GM18502 (cell line): ENCODE measurements at regions not wholly inside any gene's neighbourhood (a gene's known extent, or its start where the extent isn't known, plus 50 kb on each side); places are given as distances from the start of the nearest gene placed in this dataset.
"Not testable (repeated sequence)": the region's sequence is repeated elsewhere in the genome, so short reads cannot be mapped to it uniquely, and the experiment has no call there.

Experiments used
- ATAC-seq: cut with Tn5 transposase; IDR thresholded peaks from one replicate; pipeline ENCODE4 v1.9.1; 2021; ENCODE audit warnings: mild to moderate bottlenecking; ENCODE audit not compliant: unreplicated experiment, poor library complexity

DNA sequence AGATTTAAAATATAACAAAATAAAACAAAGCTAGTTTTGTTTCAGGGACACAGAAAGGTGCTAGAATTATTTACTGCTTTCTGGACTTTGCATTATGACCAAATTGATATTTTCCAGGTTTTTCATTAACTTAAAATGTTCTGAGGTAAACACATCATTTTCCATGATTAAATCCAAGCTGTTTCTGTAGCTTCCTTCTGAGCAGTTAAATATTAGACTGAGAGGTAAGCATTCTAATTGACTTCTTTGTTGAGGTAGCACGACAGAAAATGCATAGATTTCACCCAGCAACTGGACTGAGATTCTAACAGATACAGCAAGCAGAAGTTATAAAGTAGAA is 98.3 kb downstream of the BMP4 start:
- ATAC-seq = no peak

DNA sequence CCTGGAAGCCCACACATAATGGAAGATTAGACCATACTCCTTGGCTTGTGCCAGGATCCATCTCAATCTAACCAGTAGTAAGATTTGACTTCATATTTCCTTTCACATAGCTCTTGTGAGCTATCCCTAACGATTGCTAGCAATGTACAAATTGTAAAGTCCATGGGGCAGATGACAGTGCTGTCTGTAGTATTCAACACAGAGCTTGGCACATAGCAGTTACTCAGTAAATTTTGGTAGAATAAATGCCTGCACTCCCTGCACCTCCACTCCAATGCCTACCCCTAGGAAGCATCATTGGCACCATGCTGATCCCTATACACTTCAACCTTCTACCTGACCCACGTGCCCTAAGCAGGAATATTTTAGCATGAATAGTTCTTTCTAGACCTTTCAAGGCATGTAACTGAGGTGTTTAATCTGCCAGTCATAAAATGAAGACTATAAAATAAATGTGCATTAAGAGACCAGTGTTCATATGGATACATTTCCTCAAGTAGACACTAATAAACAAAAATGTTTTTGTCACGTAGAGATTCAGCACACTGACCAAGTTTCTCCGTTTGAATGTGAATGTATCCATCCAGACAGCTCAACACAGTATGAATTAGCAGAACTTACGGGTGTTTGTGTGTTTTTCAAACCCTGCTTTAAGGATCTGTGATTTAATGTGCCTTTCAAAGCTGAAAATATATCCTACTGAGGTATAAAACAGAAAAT is 98.8 kb downstream of the BMP4 start:
- no peak for ATAC-seq

DNA sequence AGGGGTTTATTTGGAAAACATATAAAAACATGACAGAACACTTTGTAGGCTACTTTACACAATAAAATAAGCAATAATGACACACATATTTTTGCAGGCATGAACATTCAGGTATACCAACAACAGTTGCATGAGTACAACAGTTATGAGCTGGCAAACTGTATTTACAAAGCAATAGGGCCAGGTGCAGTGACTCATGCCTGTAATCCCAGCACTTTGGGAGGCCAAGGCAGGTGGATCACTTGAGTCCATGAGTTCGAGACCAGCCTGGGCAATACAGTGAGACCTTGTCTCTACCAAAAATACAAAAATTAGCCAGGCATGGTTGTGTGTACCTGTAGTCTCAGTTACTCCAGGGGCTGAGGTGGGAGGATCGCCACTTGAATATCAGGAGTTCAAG is 101.1 kb downstream of the BMP4 start:
- no peak for ATAC-seq

DNA sequence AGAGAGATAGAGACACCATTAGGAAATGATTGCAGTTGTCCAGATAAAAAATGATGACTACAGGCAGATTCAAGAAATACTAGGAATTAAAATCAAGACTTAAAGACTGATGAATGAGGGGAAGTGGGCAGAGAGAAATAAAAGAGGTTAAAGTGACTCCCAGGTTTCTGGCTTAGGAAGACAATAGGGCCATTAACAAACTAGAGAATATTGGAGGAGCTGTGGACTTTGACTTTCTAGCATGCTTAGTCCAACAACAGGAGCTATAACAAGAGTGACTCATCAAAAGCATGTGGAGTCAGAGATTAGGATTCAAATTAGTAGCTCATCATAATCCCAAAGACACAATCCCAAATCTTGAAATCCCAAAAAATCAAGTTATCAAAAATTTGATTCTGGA is 101.5 kb downstream of the BMP4 start:
- ATAC-seq = no peak

DNA sequence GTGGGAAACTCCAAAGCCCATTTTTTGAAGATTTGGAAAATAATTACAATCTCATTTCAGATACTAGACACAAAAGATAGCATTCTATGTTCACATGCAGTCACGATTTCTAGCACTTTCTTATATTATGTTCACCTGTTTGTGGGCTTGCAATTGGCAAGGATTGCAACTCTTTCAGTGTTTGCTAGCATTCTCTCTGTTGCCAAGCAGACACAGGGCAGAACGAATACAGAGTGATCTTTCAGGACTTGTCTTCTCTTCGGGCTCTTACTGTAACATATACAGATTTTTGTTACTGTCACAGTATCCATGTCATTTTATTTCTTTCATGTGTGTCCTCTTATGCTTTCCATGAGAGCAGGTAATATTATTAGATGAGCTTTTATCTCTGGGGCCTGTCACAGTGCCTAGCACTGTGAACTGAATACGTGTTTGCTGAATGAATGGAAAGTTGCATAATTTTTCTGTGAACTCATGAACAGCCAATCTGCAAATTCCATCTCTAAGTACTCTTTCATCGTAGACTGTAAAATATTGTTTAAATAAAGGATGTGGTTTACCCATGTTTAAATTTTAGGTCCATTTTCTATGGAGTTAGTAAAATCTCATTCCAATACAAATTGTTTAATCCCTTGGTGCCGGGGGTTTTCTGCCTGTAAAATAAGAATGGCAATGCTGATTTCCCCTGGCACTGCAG is 105.1 kb downstream of the BMP4 start:
- no peak for ATAC-seq

DNA sequence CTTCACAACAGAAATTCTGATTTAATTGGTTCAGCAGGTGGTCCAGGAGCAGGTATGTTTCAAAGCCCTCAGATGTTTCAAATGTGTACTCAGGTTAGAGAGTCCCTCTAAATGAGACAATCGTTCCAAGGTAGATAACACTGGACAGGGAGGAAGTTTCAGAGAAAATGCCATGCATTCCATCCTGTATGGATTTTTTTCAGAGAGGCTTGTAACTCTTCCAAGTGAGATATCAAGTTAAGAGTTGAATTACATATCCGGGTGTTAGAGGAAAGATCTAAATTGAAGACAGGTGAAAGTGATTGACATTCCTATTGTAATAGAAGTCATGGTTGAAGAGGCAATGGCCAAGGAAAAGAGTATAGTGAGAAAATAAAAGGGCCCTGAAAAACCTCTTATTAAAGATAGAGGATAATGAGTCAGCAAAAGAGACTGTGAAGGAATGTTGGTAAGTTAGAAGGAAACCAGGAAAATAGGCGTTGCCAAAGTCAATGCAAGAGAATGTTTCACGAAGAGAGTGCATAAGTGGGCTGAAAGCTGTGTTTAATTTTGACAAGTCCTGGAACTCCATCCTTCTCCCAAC is 105.8 kb downstream of the BMP4 start:
- no peak for ATAC-seq

DNA sequence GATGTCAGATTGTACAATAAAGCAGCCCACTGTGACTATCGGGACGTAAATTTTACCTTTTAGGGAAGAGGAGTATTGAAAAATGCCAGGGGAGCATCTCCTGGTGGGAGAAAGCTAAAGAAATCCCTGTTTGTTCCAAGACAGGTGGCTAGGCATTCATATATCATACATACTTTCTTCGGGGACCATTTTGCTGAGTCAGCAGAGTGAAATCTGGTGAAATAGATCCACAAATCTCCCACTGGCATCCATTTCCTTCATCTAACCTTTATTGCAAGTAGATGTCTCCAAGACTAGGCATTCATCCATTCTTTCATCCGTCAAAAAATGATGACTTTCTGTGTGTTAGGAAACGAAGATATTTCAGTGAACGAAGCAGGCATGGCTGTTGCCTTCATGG is 107.1 kb downstream of the BMP4 start:
- ATAC-seq = no peak

DNA sequence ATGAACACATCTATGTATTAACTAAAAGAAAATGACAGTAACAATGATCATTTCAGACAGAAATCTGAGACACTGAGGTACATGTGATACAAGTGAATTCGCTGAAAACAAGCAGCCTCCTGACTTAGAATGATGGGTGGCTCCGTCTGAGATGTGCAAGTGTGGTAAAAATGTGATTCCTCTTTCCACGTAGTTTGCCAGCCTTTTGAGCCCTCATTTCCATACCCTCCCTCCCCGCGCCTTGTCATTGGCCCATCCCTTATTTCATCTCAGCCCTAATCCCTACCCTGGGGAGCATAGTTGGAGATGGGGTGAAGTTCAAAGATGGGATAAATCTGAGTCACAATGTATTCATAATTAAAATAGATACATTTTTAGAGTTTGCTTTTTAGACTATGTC is 107.8 kb downstream of the BMP4 start:
- no peak for ATAC-seq

DNA sequence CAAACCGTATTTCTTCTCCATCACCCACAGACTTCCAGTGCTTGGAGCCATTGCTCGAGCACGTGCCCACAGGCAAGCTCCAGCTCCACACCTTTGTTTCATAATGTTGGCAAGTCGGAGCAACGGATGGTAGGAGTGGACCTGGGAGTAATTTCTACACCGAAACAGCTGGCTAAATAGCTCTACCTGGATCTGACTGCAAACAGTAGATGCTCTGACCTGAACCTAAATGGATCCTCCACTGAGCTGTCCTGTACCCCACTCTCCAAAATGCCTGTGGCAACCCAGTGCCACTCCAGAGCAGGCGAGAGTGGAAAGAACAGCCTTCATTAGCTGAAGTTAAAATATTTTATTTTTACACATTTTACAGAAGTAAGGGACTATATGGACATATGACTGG is 108.7 kb downstream of the BMP4 start:
- ATAC-seq = no peak

DNA sequence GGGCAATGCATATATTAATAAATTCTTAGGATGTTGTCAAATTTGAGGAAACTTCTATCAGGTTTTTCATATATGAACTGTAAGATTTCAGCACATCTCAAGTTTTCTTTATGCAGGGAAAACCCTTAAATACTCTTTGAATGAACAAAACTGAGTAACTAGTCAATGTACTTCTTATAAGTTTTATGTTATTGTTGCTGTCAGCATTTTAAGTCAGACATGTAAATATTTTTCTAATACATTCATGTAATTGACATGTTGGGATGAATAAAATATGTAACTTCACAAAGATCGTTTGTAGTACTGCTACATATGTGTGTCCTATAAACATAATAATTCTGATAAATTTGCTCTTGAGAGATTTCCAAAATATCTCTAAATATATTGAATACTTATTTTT is 109.6 kb downstream of the BMP4 start:
- no peak for ATAC-seq

DNA sequence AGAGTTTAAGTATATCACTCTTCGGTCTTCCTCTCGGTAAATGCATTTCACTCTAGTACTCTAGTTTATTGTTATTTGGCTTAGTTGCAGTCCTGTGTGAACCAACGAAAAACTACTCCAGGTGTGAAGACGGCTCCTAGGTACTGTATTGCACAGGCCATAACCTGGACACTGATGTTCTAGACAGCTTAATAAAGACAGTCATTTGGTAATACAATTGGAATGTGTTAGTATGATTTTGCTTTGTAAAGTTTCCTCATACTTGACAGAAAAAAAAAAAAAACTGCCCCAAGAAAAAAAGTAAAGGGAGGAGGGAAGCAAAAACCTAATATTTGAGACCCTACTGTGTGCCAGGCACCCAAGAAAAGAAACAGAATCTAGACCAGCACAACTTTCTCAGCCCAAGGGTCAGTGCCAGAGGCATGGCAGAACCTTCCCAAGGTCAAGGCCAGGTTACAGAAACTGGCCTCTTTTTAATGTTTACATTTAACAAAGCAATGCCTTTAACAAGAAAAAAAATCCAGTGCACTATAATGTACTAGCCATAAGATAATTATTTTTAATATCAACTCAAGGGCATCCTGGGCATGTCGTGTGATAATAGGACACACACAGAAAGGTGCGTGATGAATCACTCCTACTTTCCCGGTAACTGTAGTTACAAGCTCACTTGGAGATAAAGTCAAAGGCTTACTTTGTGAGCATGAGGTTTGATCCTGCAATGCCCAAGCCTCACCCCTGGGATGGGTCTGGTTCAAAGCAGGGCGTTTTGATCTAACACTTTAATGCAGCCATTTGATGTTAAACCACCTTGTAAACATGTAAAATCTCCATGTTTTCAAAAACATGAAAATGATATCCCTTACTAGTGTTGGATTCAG is 110.6 kb downstream of the BMP4 start:
- ATAC-seq = no peak

DNA sequence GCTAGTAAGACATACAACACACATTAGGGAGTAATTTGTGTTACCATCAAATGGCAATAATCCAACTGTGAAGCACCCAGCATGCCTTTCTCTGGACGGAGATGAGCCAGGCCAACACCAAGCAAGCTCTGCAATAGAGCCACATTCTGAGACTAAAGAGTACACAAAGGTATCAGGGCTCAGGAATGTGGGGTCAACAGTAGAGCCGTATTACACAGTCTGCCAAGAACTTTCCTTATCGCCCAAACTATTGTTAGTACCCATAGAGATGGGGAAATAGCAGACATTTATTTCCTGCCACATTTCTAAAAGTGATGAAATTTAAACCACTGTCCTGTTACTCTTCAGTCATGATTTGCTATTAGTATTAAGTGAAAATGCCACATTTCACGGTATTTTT is 113.7 kb downstream of the BMP4 start:
- ATAC-seq = no peak

DNA sequence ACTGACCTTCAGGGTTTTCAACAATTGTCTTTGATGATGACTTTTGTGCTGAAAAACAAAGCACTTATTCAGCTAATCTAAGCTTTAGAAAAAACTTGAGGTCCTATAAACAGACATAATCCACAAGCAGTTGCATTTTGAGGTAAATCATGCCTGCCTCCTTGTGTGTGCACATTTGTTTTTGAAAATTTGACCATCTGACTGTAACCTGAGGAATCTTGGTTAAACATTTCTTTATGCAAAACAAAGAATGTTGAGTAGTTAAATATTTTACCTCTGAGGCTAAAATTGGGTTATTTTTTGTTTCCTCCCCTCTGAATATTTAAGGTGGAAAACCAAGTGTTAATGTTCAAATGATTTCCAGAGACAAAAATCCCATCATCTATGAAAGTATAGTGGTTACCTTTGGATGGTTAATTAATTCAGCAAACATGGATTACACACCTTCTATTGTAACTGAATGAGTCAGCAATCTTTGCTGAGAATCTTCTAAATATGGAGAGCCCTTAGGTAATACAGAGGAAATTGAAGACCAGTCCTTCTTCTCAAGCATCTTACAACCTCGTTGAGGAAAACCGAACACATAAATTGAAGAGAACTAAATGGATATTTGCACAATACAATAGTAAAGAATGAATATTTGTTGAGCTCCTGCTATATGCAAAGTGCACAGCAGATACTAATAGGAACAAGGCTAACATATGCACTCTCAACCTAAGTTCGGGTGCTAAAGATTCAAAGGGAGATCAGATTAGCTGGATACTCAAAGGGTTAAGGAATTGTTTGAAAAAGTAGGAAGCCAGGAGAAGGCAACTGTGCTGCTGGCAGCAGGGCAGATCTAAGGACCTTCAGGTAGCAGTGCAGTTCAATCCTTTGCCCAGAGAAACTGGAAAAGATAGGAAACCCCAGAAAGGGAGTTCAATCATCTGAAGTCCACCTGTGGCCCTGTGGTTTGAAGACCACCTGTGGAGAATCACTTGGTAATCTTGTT is 115.2 kb downstream of the BMP4 start:
- ATAC-seq = no peak

DNA sequence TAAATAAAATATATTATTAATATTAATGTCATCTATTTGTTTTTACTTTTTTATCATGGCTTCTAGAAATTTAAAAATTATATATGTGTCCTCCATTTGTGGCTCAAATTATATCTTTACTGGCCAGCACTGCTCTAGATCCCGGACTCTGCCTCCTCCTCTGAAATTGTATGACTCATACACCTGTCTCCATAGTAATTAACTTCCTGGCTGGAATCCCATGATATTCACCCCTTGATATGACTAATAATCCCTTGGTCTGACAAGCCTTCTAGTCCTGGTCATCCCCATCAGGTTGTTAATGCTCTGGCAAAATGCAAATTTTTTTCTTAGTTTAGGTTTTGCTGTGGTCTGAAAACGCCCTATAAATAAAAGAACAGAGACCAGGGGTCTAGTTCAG is 116.2 kb downstream of the BMP4 start:
- ATAC-seq = no peak

DNA sequence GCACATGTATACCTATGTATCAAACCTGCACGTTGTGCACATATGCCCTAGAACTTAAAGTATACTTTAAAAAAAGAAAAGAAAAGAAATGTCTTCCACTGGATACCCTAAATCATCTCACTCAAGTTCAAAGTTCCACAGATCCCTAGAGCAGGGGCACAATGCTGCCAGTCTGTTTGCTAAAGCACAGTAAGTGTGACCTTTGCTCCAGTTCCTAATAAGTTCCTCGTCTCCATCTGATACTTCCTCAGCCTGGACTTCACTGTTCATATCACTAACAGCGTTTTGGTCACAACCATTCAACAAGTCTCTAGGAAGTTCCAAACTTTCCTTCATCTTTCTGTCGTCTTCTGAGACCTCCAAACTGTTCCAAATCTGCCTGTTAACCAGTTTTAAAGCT is 118.3 kb downstream of the BMP4 start:
- ATAC-seq = no peak

DNA sequence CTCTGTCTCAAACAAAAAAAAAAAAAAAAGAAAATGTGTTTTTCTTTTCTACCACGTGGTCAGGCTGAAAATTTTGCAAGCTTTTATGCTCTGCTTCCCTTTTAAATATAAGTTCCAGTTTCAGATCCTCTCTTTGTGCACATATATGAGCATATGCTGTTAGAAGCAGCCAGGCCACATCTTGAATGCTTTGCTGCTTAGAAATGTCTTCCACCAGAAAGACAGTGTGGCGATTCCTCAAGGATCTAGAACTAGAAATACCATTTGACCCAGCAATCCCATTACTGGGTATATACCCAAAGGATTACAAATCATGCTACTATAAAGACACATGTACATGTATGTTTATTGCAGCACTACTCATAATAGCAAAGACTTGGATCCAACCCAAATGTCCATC is 119.0 kb downstream of the BMP4 start:
- not testable (repeated sequence) for ATAC-seq

DNA sequence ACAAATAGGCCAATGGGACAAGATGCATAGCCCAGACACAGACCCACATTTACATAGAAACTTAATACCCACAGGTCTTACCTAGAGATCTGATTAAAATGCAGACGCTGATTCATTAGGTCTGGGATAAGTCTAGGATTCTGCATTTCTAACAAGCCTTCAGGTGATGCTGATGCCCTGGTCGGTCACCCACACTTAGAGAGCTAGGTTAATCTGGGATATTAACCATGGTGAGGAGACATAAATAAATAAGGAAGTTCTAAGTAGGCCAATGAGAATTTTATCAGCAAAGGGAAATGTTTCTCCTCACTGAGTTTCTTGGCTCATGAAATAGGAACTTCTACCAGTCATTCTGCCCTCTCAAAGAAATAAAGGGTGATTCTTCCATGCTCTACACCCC is 120.1 kb downstream of the BMP4 start:
- no peak for ATAC-seq

DNA sequence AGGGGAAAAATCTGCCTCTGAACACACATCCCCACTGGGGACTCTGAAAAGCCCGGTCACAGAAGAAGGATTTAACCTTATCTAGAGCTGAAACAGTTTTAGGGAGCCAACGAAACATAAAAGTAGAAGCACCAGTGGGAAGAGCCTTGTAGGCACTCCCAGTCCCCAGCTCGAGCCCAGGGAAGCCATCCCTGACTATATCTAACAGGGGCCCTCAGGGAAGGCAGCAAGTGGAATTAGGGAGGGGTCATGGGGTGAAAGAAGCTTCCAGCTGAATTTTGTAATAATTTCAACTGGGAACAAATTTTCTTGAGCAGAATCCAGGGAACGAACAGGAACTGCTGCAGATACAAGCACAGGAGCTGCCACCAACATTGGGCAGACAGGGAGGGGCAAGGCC is 127.8 kb downstream of the BMP4 start:
- no peak for ATAC-seq

DNA sequence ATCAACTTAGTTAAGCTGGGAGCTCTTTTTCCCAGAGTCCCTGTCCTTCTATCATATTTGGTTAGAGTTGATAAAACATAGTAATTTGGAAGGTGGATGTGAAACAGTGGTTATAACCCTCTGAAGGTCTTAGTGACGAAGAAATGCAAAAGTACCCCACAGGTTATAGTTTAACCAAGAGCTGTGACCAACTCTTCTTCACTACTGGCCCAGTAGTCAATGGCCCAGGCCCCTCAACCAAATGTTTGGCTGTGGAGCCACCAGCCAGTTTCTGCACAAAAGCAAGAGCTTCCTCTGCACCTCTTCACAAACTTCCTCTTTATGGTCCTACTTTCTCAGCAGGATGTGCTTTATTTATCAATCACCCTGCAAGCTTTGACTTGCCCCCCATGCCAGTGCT is 132.6 kb downstream of the BMP4 start:
- ATAC-seq = no peak

DNA sequence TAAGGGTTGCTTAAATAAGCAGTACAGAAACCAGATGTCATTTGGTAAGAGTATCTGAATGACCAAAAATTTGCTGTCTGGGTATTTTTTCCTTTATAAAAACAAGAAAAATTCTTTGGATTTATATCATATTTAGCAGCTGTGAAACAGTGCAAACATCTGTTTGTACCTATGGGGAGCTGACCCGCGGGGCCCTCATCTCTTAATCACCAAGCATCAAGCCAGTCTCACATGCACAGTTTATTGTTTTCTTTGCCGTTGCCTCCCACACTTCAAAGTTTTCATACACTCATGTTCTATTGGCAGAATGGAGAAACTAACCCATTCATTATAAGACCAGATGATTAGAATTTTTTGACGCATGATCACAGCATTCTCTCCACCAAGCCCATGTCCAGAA is 142.2 kb downstream of the BMP4 start:
- ATAC-seq = no peak
